DOHH2 (cell line): ENCODE measurements at regions not wholly inside any gene's neighbourhood (a gene's known extent, or its start where the extent isn't known, plus 50 kb on each side); places are given as distances from the start of the nearest gene placed in this dataset.

Experiments used
- H3F3A ChIP-seq: fragments of 200-600 bp; sonication (generic), shearing (Covaris generic); 2 replicates; pipeline ENCODE4 v1.6.0; 2016; ENCODE audit warnings: antibody characterized with exemption, mild to moderate bottlenecking; ENCODE audit not compliant: control insufficient read depth, insufficient read depth
- H3K27ac ChIP-seq: fragments of 200-600 bp; sonication (generic); 2 replicates; pipeline ENCODE4 v1.5.1; 2014; ENCODE audit warnings: low read depth, mild to moderate bottlenecking, low read length, moderate library complexity
- H3K27me3 ChIP-seq: fragments of 200-600 bp; sonication (generic); 2 replicates; pipeline ENCODE4 v1.6.1; 2014; ENCODE audit warnings: mild to moderate bottlenecking, low read length, mixed read lengths; ENCODE audit not compliant: control insufficient read depth
- H3K36me3 ChIP-seq: fragments of 200-600 bp; sonication (generic); 2 replicates; pipeline ENCODE4 v1.6.1; 2014; ENCODE audit warnings: mild to moderate bottlenecking, low read length, moderate library complexity, mixed read lengths; ENCODE audit not compliant: control insufficient read depth
- H3K4me1 ChIP-seq: fragments of 200-600 bp; sonication (generic); 2 replicates; pipeline ENCODE4 v1.6.1; 2014; ENCODE audit warnings: mild to moderate bottlenecking, low read length, mixed read lengths; ENCODE audit not compliant: control insufficient read depth
- H3K4me2 ChIP-seq: fragments of 200-600 bp; sonication (generic); 2 replicates; pipeline ENCODE4 v1.6.0; 2014; ENCODE audit warnings: mild to moderate bottlenecking, low read length, moderate library complexity
- H3K4me3 ChIP-seq: fragments of 200-600 bp; sonication (generic); 2 replicates; pipeline ENCODE4 v1.5.1; 2014; ENCODE audit warnings: mild to moderate bottlenecking, low read length, mixed read lengths
- H3K79me2 ChIP-seq: fragments of 200-600 bp; sonication (generic); 2 replicates; pipeline ENCODE4 v1.6.1; 2014; ENCODE audit warnings: mild to moderate bottlenecking, low read length, mixed read lengths; ENCODE audit not compliant: control insufficient read depth
- H3K9me2 ChIP-seq: fragments of 200-600 bp; sonication (generic); replicated peaks from 2 replicates; pipeline ENCODE4 v1.6.1; 2014; ENCODE audit warnings: mild to moderate bottlenecking, low read length, mixed read lengths; ENCODE audit not compliant: control insufficient read depth
- H3K9me3 ChIP-seq: fragments of 200-600 bp; sonication (generic); 2 replicates; pipeline ENCODE4 v1.6.1; 2014; ENCODE audit warnings: antibody characterized with exemption, low read length, mixed read lengths; ENCODE audit not compliant: control insufficient read depth, insufficient read depth
- H4K20me1 ChIP-seq: fragments of 200-600 bp; sonication (generic); 2 replicates; pipeline ENCODE4 v1.6.0; 2014; ENCODE audit warnings: low read depth, mild to moderate bottlenecking, antibody characterized with exemption, low read length, moderate library complexity; ENCODE audit not compliant: control insufficient read depth, insufficient read depth
- CTCF ChIP-seq: fragments of 200-600 bp; sonication (generic); IDR thresholded peaks from one replicate; pipeline ENCODE4 v1.5.1; 2014; ENCODE audit warnings: antibody characterized with exemption, mild to moderate bottlenecking, low read depth, low read length; ENCODE audit not compliant: poor library complexity, severe bottlenecking
- EZH2phosphoT487 ChIP-seq: fragments of 200-600 bp; sonication (generic); IDR thresholded peaks from 2 replicates; pipeline ENCODE4 v1.6.1; 2017; ENCODE audit warnings: borderline replicate concordance, mild to moderate bottlenecking, antibody characterized with exemption, low read length, moderate library complexity, mixed read lengths

GRCh38 chrY:7334449-7334848, 422.9 kb upstream of the AMELY start:
- no peak for TF ChIP-seq EZH2phosphoT487
- TF ChIP-seq CTCF, result no peak
- Histone ChIP-seq H4K20me1 (no peaks in the 10 kb centered on the region), H3K9me3 (no peaks in the 10 kb centered on the region), H3K4me2 (no peak overlapping the region), H3F3A (no peaks in the 10 kb centered on the region), H3K9me2 (no peaks in the 10 kb centered on the region), H3K4me1 (peaks cover 7% of the 10 kb centered on the region), H3K4me3 (no peak overlapping the region), H3K27me3 (no peaks in the 10 kb centered on the region), H3K36me3 (peaks cover 37% of the 10 kb centered on the region), H3K27ac (no peak overlapping the region), H3K79me2 (no peaks in the 10 kb centered on the region)

- Histone ChIP-seq H3K9me3 (no peaks in the 10 kb centered on the region), H3K27ac (no peak overlapping the region), H3K4me1 (no peaks in the 10 kb centered on the region), H3F3A (no peaks in the 10 kb centered on the region), H3K27me3 (no peaks in the 10 kb centered on the region), H3K4me3 (no peak overlapping the region), H3K4me2 (no peak overlapping the region), H3K36me3 (peaks cover 16% of the 10 kb centered on the region), H3K9me2 (no peaks in the 10 kb centered on the region), H3K79me2 (peaks cover 7% of the 10 kb centered on the region; the same call in 1 of the 2 replicates), H4K20me1 (no peaks in the 10 kb centered on the region)
- TF ChIP-seq CTCF (no peak), EZH2phosphoT487 (no peak)
Measured at GRCh38 chrY:7326296-7327246, 415.0 kb upstream of the AMELY start.

GRCh38 chrY:7325531-7325930, 414.0 kb upstream of the AMELY start:
- Histone ChIP-seq H3K27me3 (no peaks in the 10 kb centered on the region), H3K9me2 (no peaks in the 10 kb centered on the region), H3K4me2 (no peak overlapping the region), H3K27ac (no peak overlapping the region), H3F3A (no peaks in the 10 kb centered on the region), H3K9me3 (no peaks in the 10 kb centered on the region), H3K4me1 (no peaks in the 10 kb centered on the region), H3K79me2 (peaks cover 7% of the 10 kb centered on the region; the same call in 1 of the 2 replicates), H3K4me3 (no peak overlapping the region), H4K20me1 (no peaks in the 10 kb centered on the region), H3K36me3 (peaks cover 14% of the 10 kb centered on the region)
- TF ChIP-seq EZH2phosphoT487, result no peak
- no peak for TF ChIP-seq CTCF
